Heart right ventricle (tissue), 16 donors: ENCODE measurements at regions not wholly inside any gene's neighbourhood (a gene's known extent, or its start where the extent isn't known, plus 50 kb on each side); places are given as distances from the start of the nearest gene placed in this dataset.

Experiments used
- ATAC-seq, 8 donors: fragments of 200-7000 bp; cut with Tn5 transposase; one replicate each; pipeline ENCODE4 v1.9.1; 2020; ENCODE audit warnings: mild to moderate bottlenecking in 8 of 8, moderate library complexity in 8 of 8, moderate number of reproducible peaks in 1 of 8
- DNase-seq, 2 donors: peaks; one replicate each; pipeline ENCODE4 v3.0.0-alpha.2; 2020
- H3K27ac ChIP-seq, 10 donors: fragments of 200-600 bp; sonication (generic) in 2 of 10; one replicate each; pipeline versions ENCODE4 v1.5.0 to v1.8.0; 2020 to 2022; ENCODE audit warnings: mild to moderate bottlenecking in 3 of 10
- H3K27me3 ChIP-seq, 7 donors: fragments of 200-600 bp; one replicate each; pipeline ENCODE4 v1.8.0; 2021 to 2022; ENCODE audit warnings: mild to moderate bottlenecking in 2 of 7
- H3K36me3 ChIP-seq, 9 donors: fragments of 200-600 bp; sonication (generic) in 1 of 9; one replicate each; pipeline versions ENCODE4 v1.5.0 to v1.8.0; 2020 to 2022; ENCODE audit warnings: mild to moderate bottlenecking in 2 of 9
- H3K4me1 ChIP-seq, 9 donors: fragments of 200-600 bp; sonication (generic) in 1 of 9; one replicate each; pipeline versions ENCODE4 v1.5.0 to v1.8.0; 2020 to 2022; ENCODE audit warnings: mild to moderate bottlenecking in 4 of 9
- H3K4me3 ChIP-seq, 10 donors: fragments of 200-600 bp; sonication (generic) in 2 of 10; one replicate each; pipeline versions ENCODE4 v1.5.0 to v1.8.0; 2020 to 2022; ENCODE audit warnings: mild to moderate bottlenecking in 7 of 10, moderate library complexity in 2 of 10
- H3K9me3 ChIP-seq, 11 donors: fragments of 200-600 bp in 10 of 11; sonication (generic) in 2 of 11; one replicate each; pipeline versions ENCODE4 v1.5.0 to v1.8.0; 2013 to 2022; ENCODE audit warnings: mild to moderate bottlenecking in 2 of 11, control low read depth in 1 of 11, moderate library complexity in 1 of 11
- WGBS, 2 donors: extraction: QIAGEN DNeasy Blood & Tissue Kit; methylation state at CpG; one replicate each; pipeline ENCODE4 v1.1.7; 2013; ENCODE audit warnings: inconsistent platforms in 1 of 2; 5-methylcytosine and 5-hydroxymethylcytosine counted together
- intact Hi-C, 10 donors: fragments of 100-400 bp; cut with DNase I; formaldehyde crosslinking; loops; one replicate each; pipeline versions ENCODE4 v1.11.1 to v1.14.2; 2022
- TF ChIP-seq, protein P1 (sequence below), 9 donors: fragments of 200-600 bp; sonication (generic) in 2 of 9; IDR thresholded peaks; one replicate each; pipeline versions ENCODE4 v1.5.0 to v1.8.0; 2021 to 2022; ENCODE audit warnings: antibody characterized with exemption in 9 of 9, mild to moderate bottlenecking in 5 of 9, moderate library complexity in 1 of 9
- donor health status: Arrhythmogenic right ventricular cardiomyopathy.
- donor health status: ischemic (EF 13 %, LVEDD 7.1; RV severe dilation, severe dysfunction).
- donor health status: healthy with polysubstance abuse.
- donor health status: DM: no; HTN: yes; CAD: no.
- donor health status: DM: no; HTN: no; CAD: no.
- donor health status: ischemic (EF 25% LVEDD 6.9; RV normal size, moderate dysfunction).
- donor health status: ischemic (EF 25% LVEDD 5.7; RV mildly dilated, moderate dysfunction).
- donor health status: healthy.
- donor health status: DM: yes; HTN: yes; CAD: no.
- donor health status: Ischemic cardiomyopathy.
- donor health status: ischemic (EF 35%, LVEDD 5.7; RV mildly dilated, moderate dysfunction).
- donor health status: nonischemic (EF 11% LVEDD 7.7; RV severe dilation, severe dysfunction).
- donor health status: DM: yes; HTN: yes; CAD: no.
- donor health status: PGD.
- donor health status: ischemic (EF 29% LVEDD 5.4; RV normal size, mild dysfunction).
- donor health status: nonischemic (EF 23%, LVEDD 6.1; RV moderate dilation, normal function).

GRCh38 chr2:83369601-83370418 is 1089.3 kb downstream of the SUCLG1 start:
- TF ChIP-seq, protein P1, sequence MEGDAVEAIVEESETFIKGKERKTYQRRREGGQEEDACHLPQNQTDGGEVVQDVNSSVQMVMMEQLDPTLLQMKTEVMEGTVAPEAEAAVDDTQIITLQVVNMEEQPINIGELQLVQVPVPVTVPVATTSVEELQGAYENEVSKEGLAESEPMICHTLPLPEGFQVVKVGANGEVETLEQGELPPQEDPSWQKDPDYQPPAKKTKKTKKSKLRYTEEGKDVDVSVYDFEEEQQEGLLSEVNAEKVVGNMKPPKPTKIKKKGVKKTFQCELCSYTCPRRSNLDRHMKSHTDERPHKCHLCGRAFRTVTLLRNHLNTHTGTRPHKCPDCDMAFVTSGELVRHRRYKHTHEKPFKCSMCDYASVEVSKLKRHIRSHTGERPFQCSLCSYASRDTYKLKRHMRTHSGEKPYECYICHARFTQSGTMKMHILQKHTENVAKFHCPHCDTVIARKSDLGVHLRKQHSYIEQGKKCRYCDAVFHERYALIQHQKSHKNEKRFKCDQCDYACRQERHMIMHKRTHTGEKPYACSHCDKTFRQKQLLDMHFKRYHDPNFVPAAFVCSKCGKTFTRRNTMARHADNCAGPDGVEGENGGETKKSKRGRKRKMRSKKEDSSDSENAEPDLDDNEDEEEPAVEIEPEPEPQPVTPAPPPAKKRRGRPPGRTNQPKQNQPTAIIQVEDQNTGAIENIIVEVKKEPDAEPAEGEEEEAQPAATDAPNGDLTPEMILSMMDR (IDR thresholded peaks at IDR 0.05), result no peak
- H3K9me3 ChIP-seq, result no peaks in the 10 kb centered on the region
- DNase-seq (no peak), ATAC-seq (no peak)
- intact Hi-C loops, result no loop called here
- no peaks in the 10 kb centered on the region for H3K27me3 ChIP-seq
- H3K36me3 ChIP-seq, result no peaks in the 10 kb centered on the region
- H3K4me3 ChIP-seq, result no peak overlapping the region
- WGBS, 2 donors, result 91 to 94% methylated on average over 6 of the region's 6 CpGs
- H3K4me1 ChIP-seq, result no peaks in the 10 kb centered on the region
- H3K27ac ChIP-seq, result no peak overlapping the region

DNA sequence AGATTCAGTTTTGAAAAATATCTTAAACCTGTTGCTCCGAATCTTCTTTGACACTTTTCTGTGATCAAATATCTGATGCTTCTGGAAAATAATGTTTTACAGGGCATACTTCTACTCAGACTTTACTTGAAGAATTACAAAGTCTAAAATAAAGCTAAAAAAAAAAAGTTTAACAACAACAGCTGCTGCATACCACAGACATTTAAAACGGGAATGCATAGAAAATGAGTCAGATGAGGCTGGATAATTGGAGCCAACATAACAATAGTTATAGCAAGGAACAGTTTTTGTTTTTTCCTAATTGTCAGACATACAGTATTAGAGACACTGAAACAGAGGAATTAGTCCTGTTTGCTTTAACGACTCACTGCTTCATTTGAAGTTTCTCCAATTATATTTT is 1090.2 kb downstream of the SUCLG1 start:
- WGBS, 2 donors, result 72 to 80% methylated on average over 3 of the region's 3 CpGs
- H3K36me3 ChIP-seq, result no peaks in the 10 kb centered on the region
- no peak overlapping the region for H3K27ac ChIP-seq
- H3K9me3 ChIP-seq, result no peaks in the 10 kb centered on the region
- ATAC-seq (no peak), DNase-seq (no peak)
- no peak overlapping the region for H3K4me3 ChIP-seq
- intact Hi-C loops, result no loop called here
- no peaks in the 10 kb centered on the region for H3K4me1 ChIP-seq
- no peaks in the 10 kb centered on the region for H3K27me3 ChIP-seq
- TF ChIP-seq, protein P1 (IDR thresholded peaks at IDR 0.05), result no peak

- Histone ChIP-seq H3K36me3 (no peaks in the 10 kb centered on the region), H3K27me3 (no peaks in the 10 kb centered on the region), H3K4me3 (no peak overlapping the region), H3K9me3 (no peaks in the 10 kb centered on the region), H3K4me1 (no peaks in the 10 kb centered on the region), H3K27ac (no peak overlapping the region)
- no peak for DNase-seq
- no peak for ATAC-seq
- TF ChIP-seq, protein P1 (IDR thresholded peaks at IDR 0.05), result no peak
- WGBS, 2 donors, result 85 to 87% methylated on average over 2 of the region's 2 CpGs
- intact Hi-C loops, result no loop called here
These were observed 1090.6 kb downstream of the SUCLG1 start for GRCh38 chr2:83368461-83368860.

GRCh38 chr2:83365476-83365875 is 1093.6 kb downstream of the SUCLG1 start:
- Histone ChIP-seq H3K4me1 (no peaks in the 10 kb centered on the region), H3K4me3 (no peak overlapping the region), H3K27ac (no peak overlapping the region), H3K36me3 (no peaks in the 10 kb centered on the region), H3K9me3 (no peaks in the 10 kb centered on the region), H3K27me3 (no peaks in the 10 kb centered on the region)
- intact Hi-C loops, result no loop called here
- TF ChIP-seq, protein P1 (IDR thresholded peaks at IDR 0.05), result no peak
- ATAC-seq (no peak), DNase-seq (no peak)
